ENCODE measurements at regions not wholly inside any gene's neighbourhood (a gene's known extent, or its start where the extent isn't known, plus 50 kb on each side); places are given as distances from the start of the nearest gene placed in this dataset.
A peak's percentile ranks its signal among the peaks of the same experiment; 100 is the strongest.

- Histone ChIP-seq H3K27ac (ENCODE audit: low read depth) (no peak overlapping the region), H4K20me1 (replicated peaks; ENCODE audit: insufficient read depth) (no peaks in the 10 kb centered on the region), H3K4me3 (no peak overlapping the region), H3K9me2 (ENCODE audit: insufficient read depth) (peaks cover 3% of the 10 kb centered on the region; the same call in 1 of the 2 replicates), H3K79me2 (replicated peaks; ENCODE audit: insufficient read depth) (no peaks in the 10 kb centered on the region), H2AFZ (no peak overlapping the region), H3F3A (replicated peaks; ENCODE audit: low read depth) (no peaks in the 10 kb centered on the region), H3K36me3 (ENCODE audit: insufficient read depth) (no peaks in the 10 kb centered on the region), H3K27me3 (ENCODE audit: insufficient read depth) (no peaks in the 10 kb centered on the region), H3K4me2 (no peak overlapping the region), H3K4me1 (ENCODE audit: insufficient read depth) (peaks cover 7% of the 10 kb centered on the region; the same call in 1 of the 2 replicates)
- peak; percentile 87 for ATAC-seq
- TF ChIP-seq ZNF331 (CRISPR knock-in tag; IDR thresholded peaks at IDR 0.05; ENCODE audit: low read depth) = no peak
- TF ChIP-seq JUNB (IDR thresholded peaks at IDR 0.05; ENCODE audit: unreplicated experiment) = no peak
- TF ChIP-seq EZH2phosphoT487 (IDR thresholded peaks at IDR 0.05; ENCODE audit: unreplicated experiment) = no peak
- no peak for TF ChIP-seq POLR2AphosphoS5 (IDR thresholded peaks at IDR 0.05; ENCODE audit: low read depth)
- no peak for TF ChIP-seq EZH2 (IDR thresholded peaks at IDR 0.05; ENCODE audit: low read depth, unreplicated experiment)
- TF ChIP-seq NANOG (IDR thresholded peaks at IDR 0.05; ENCODE audit: borderline replicate concordance) = no peak
- no peak for TF ChIP-seq ZNF462 (CRISPR knock-in tag; IDR thresholded peaks at IDR 0.05)
- TF ChIP-seq CTCF (conservative IDR thresholded peaks at IDR 0.05; ENCODE audit: low read depth in 2 of 2) = no peak
- Mint-ChIP-seq H3K36me3 (ENCODE audit: low read depth) (no peaks in the 10 kb centered on the region), H3K4me1 (peaks cover 17% of the 10 kb centered on the region), H3K27ac (no peak overlapping the region), H3K27me3 (ENCODE audit: insufficient read depth, low read depth, poor library complexity) (peaks cover 9% of the 10 kb centered on the region), H3K9me3 (peaks cover 4% of the 10 kb centered on the region; the same call in 1 of the 3 replicates), H3K4me3 (no peak overlapping the region)
- DNase-seq (ENCODE audit: low spot score) = no peak
Measured at GRCh38 chr18:47404845-47405244, 153.4 kb upstream of the SKOR2 start.
